WTC11 (cell line): ENCODE measurements at regions not wholly inside any gene's neighbourhood (a gene's known extent, or its start where the extent isn't known, plus 50 kb on each side); places are given as distances from the start of the nearest gene placed in this dataset.

ENCODE experiments used
- ATAC-seq: fragments of 200-7000 bp; cut with Tn5 transposase; 2 replicates; pipeline ENCODE4 v1.10.0; 2021; ENCODE audit warnings: mild to moderate bottlenecking, moderate library complexity
- CTCF ChIA-PET: fragments of 300-600 bp; sonication (Branson Sonifier 250); formaldehyde crosslinking; loops from one replicate; lab custom pipeline; 2021; ENCODE audit warnings: antibody characterized with exemption; lab: Charles Lee
- POLR2A ChIA-PET: fragments of 350-600 bp; sonication (Branson Sonifier 250); formaldehyde crosslinking; loops from one replicate; lab custom pipeline; 2021; ENCODE audit warnings: antibody characterized with exemption; lab: Charles Lee
- DNase-seq: peaks from one replicate; pipeline ENCODE4 v3.0.0; 2021; ENCODE audit warnings: low spot score
- H3K27ac Mint-ChIP-seq: 2 replicates; pipeline ENCODE4 v1.8.0; 2021; ENCODE audit warnings: mixed read lengths
- H3K27me3 Mint-ChIP-seq: 2 replicates; pipeline ENCODE4 v1.8.0; 2021; ENCODE audit warnings: low read depth, mild to moderate bottlenecking, moderate library complexity, mixed read lengths
- H3K36me3 Mint-ChIP-seq: 2 replicates; pipeline ENCODE4 v1.8.0; 2021; ENCODE audit warnings: mixed read lengths
- H3K4me1 Mint-ChIP-seq: 2 replicates; pipeline ENCODE4 v1.8.0; 2022; ENCODE audit warnings: mixed read lengths
- H3K4me3 Mint-ChIP-seq: 2 replicates; pipeline ENCODE4 v1.8.0; 2021; ENCODE audit warnings: mild to moderate bottlenecking, moderate library complexity, mixed read lengths
- H3K9me3 Mint-ChIP-seq: 2 replicates; pipeline ENCODE4 v1.8.0; 2021; ENCODE audit warnings: mixed read lengths
- CBFB ChIP-seq: sonication (generic); formaldehyde crosslinking; IDR thresholded peaks from 2 replicates; pipeline ENCODE4 v1.8.1; 2022; ENCODE audit warnings: mild to moderate bottlenecking, low read depth, missing genetic modification reagents
- CREB1 ChIP-seq: sonication (generic); formaldehyde crosslinking; IDR thresholded peaks from 2 replicates; pipeline ENCODE4 v1.8.0; 2023; ENCODE audit warnings: mild to moderate bottlenecking, missing genetic modification reagents
- ETV6 ChIP-seq: sonication (generic); formaldehyde crosslinking; IDR thresholded peaks from 2 replicates; pipeline ENCODE4 v1.8.1; 2022; ENCODE audit warnings: mild to moderate bottlenecking, missing genetic modification reagents
- FOXJ3 ChIP-seq: sonication (generic); formaldehyde crosslinking; IDR thresholded peaks from 2 replicates; pipeline ENCODE4 v1.9.0; 2021; ENCODE audit warnings: missing genetic modification reagents, mild to moderate bottlenecking, borderline replicate concordance
- FOXK1 ChIP-seq: sonication (generic); formaldehyde crosslinking; IDR thresholded peaks from 2 replicates; pipeline ENCODE4 v1.8.0; 2022; ENCODE audit warnings: mild to moderate bottlenecking, moderate library complexity, missing genetic modification reagents
- NR2C2 ChIP-seq: sonication (generic); formaldehyde crosslinking; IDR thresholded peaks from 2 replicates; pipeline ENCODE4 v1.8.0; 2022; ENCODE audit warnings: mild to moderate bottlenecking, missing genetic modification reagents
- PRRX2 ChIP-seq: fragments of 250-450 bp; sonication (Bioruptor Pico); IDR thresholded peaks from 2 replicates; pipeline ENCODE4 v1.8.0; 2021; ENCODE audit warnings: mild to moderate bottlenecking
- RORB ChIP-seq: fragments of 250-450 bp; sonication (Bioruptor Pico); IDR thresholded peaks from 2 replicates; pipeline ENCODE4 v1.9.0; 2021; ENCODE audit warnings: mild to moderate bottlenecking
- SMAD4 ChIP-seq: sonication (generic); formaldehyde crosslinking; IDR thresholded peaks from 2 replicates; pipeline ENCODE4 v1.8.0; 2022; ENCODE audit warnings: mild to moderate bottlenecking, missing genetic modification reagents
- SOX15 ChIP-seq: fragments of 250-450 bp; sonication (Bioruptor Pico); IDR thresholded peaks from 2 replicates; pipeline ENCODE4 v1.9.0; 2021; ENCODE audit warnings: mild to moderate bottlenecking
- TP53 ChIP-seq: sonication (generic); formaldehyde crosslinking; IDR thresholded peaks from 2 replicates; pipeline ENCODE4 v1.8.1; 2023; ENCODE audit warnings: mild to moderate bottlenecking, missing genetic modification reagents
- TF ChIP-seq, protein P1 (sequence below): sonication (generic); formaldehyde crosslinking; IDR thresholded peaks from 2 replicates; pipeline ENCODE4 v1.8.1; 2022; ENCODE audit warnings: missing genetic modification reagents, borderline replicate concordance
- TF ChIP-seq, protein P2 (sequence below): sonication (generic); formaldehyde crosslinking; IDR thresholded peaks from 2 replicates; pipeline ENCODE4 v1.8.1; 2022; ENCODE audit warnings: mild to moderate bottlenecking, missing genetic modification reagents, moderate library complexity, borderline replicate concordance
- TF ChIP-seq, protein P3 (sequence below): fragments of 250-450 bp; sonication (Bioruptor Pico); IDR thresholded peaks from 2 replicates; pipeline ENCODE4 v1.9.0; 2021; ENCODE audit warnings: mild to moderate bottlenecking
- TF ChIP-seq, protein P4 (sequence below): fragments of 250-450 bp; sonication (Bioruptor Pico); IDR thresholded peaks from 2 replicates; pipeline ENCODE4 v1.9.0; 2021; ENCODE audit warnings: mild to moderate bottlenecking, borderline replicate concordance
- TF ChIP-seq, protein P5 (sequence below): sonication (generic); formaldehyde crosslinking; IDR thresholded peaks from 2 replicates; pipeline ENCODE4 v1.8.0; 2022; ENCODE audit warnings: mild to moderate bottlenecking, missing genetic modification reagents
- TF ChIP-seq, protein P6 (sequence below): sonication (generic); formaldehyde crosslinking; conservative IDR thresholded peaks from 2 replicates; pipeline ENCODE4 v1.8.1; 2023; ENCODE audit warnings: mild to moderate bottlenecking, low read depth, missing genetic modification reagents, moderate library complexity

DNA sequence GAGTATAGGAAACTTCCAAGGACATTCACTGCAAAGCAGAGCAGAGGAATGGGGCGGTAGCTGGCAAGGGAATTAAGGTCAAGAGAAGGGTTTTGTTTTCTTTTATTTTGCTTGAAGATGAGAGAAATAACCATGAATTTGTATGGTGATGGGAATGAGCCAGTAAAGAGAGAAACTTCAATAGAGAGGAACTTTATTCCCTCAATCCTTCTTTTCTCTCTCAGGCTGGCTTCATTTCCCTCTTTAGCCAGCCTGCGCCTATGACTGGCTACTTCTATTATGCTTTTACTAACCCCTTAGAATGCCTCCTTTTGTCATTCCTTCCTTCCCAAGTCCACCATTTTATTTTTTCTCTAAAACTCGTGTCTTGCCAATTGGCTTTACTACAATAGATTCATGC lies 101.4 kb upstream of the CEP85L start (continued):
- TF ChIP-seq, protein P1, sequence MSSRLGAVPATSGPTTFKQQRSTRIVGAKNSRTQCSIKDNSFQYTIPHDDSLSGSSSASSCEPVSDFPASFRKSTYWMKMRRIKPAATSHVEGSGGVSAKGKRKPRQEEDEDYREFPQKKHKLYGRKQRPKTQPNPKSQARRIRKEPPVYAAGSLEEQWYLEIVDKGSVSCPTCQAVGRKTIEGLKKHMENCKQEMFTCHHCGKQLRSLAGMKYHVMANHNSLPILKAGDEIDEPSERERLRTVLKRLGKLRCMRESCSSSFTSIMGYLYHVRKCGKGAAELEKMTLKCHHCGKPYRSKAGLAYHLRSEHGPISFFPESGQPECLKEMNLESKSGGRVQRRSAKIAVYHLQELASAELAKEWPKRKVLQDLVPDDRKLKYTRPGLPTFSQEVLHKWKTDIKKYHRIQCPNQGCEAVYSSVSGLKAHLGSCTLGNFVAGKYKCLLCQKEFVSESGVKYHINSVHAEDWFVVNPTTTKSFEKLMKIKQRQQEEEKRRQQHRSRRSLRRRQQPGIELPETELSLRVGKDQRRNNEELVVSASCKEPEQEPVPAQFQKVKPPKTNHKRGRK (CRISPR knock-in tag): no peak
- TF ChIP-seq FOXJ3 (CRISPR knock-in tag) (no peak), SMAD4 (no peak)
- TF ChIP-seq, protein P2, sequence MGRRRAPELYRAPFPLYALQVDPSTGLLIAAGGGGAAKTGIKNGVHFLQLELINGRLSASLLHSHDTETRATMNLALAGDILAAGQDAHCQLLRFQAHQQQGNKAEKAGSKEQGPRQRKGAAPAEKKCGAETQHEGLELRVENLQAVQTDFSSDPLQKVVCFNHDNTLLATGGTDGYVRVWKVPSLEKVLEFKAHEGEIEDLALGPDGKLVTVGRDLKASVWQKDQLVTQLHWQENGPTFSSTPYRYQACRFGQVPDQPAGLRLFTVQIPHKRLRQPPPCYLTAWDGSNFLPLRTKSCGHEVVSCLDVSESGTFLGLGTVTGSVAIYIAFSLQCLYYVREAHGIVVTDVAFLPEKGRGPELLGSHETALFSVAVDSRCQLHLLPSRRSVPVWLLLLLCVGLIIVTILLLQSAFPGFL (CRISPR knock-in tag): no peak

DNA sequence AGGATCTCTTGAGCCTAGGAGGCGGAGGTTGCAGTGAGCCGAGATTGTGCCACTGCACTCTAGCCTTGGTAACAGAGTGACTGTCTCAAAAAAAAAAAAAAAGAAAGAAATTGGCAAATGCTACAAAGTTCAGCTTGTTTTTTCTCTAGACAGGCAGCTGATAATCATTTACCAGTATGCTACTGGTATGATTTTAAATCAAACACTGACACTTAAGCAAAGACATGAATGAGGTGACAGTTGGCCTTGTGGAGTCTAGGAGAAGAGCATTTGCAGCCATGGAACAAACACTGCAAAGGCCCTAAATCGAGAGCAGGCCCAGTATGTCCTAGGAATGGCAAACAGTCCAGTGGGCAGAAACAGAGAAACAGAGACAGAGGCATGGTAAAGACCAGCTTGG lies 99.7 kb upstream of the CEP85L start:
- TF ChIP-seq ETV6 (no peak), NR2C2 (CRISPR knock-in tag) (no peak), FOXK1 (CRISPR knock-in tag) (no peak), PRRX2 (CRISPR knock-in tag) (no peak), RORB (CRISPR knock-in tag) (no peak), SOX15 (CRISPR knock-in tag) (no peak), TP53 (CRISPR knock-in tag) (no peak), CBFB (CRISPR knock-in tag) (no peak), CREB1 (no peak)
- TF ChIP-seq, protein P3, sequence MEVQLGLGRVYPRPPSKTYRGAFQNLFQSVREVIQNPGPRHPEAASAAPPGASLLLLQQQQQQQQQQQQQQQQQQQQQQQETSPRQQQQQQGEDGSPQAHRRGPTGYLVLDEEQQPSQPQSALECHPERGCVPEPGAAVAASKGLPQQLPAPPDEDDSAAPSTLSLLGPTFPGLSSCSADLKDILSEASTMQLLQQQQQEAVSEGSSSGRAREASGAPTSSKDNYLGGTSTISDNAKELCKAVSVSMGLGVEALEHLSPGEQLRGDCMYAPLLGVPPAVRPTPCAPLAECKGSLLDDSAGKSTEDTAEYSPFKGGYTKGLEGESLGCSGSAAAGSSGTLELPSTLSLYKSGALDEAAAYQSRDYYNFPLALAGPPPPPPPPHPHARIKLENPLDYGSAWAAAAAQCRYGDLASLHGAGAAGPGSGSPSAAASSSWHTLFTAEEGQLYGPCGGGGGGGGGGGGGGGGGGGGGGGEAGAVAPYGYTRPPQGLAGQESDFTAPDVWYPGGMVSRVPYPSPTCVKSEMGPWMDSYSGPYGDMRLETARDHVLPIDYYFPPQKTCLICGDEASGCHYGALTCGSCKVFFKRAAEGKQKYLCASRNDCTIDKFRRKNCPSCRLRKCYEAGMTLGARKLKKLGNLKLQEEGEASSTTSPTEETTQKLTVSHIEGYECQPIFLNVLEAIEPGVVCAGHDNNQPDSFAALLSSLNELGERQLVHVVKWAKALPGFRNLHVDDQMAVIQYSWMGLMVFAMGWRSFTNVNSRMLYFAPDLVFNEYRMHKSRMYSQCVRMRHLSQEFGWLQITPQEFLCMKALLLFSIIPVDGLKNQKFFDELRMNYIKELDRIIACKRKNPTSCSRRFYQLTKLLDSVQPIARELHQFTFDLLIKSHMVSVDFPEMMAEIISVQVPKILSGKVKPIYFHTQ (CRISPR knock-in tag): no peak
- TF ChIP-seq, protein P4, sequence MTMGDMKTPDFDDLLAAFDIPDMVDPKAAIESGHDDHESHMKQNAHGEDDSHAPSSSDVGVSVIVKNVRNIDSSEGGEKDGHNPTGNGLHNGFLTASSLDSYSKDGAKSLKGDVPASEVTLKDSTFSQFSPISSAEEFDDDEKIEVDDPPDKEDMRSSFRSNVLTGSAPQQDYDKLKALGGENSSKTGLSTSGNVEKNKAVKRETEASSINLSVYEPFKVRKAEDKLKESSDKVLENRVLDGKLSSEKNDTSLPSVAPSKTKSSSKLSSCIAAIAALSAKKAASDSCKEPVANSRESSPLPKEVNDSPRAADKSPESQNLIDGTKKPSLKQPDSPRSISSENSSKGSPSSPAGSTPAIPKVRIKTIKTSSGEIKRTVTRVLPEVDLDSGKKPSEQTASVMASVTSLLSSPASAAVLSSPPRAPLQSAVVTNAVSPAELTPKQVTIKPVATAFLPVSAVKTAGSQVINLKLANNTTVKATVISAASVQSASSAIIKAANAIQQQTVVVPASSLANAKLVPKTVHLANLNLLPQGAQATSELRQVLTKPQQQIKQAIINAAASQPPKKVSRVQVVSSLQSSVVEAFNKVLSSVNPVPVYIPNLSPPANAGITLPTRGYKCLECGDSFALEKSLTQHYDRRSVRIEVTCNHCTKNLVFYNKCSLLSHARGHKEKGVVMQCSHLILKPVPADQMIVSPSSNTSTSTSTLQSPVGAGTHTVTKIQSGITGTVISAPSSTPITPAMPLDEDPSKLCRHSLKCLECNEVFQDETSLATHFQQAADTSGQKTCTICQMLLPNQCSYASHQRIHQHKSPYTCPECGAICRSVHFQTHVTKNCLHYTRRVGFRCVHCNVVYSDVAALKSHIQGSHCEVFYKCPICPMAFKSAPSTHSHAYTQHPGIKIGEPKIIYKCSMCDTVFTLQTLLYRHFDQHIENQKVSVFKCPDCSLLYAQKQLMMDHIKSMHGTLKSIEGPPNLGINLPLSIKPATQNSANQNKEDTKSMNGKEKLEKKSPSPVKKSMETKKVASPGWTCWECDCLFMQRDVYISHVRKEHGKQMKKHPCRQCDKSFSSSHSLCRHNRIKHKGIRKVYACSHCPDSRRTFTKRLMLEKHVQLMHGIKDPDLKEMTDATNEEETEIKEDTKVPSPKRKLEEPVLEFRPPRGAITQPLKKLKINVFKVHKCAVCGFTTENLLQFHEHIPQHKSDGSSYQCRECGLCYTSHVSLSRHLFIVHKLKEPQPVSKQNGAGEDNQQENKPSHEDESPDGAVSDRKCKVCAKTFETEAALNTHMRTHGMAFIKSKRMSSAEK (CRISPR knock-in tag): no peak
- TF ChIP-seq, protein P5, sequence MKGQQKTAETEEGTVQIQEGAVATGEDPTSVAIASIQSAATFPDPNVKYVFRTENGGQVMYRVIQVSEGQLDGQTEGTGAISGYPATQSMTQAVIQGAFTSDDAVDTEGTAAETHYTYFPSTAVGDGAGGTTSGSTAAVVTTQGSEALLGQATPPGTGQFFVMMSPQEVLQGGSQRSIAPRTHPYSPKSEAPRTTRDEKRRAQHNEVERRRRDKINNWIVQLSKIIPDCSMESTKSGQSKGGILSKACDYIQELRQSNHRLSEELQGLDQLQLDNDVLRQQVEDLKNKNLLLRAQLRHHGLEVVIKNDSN (CRISPR knock-in tag): no peak
- TF ChIP-seq, protein P6, sequence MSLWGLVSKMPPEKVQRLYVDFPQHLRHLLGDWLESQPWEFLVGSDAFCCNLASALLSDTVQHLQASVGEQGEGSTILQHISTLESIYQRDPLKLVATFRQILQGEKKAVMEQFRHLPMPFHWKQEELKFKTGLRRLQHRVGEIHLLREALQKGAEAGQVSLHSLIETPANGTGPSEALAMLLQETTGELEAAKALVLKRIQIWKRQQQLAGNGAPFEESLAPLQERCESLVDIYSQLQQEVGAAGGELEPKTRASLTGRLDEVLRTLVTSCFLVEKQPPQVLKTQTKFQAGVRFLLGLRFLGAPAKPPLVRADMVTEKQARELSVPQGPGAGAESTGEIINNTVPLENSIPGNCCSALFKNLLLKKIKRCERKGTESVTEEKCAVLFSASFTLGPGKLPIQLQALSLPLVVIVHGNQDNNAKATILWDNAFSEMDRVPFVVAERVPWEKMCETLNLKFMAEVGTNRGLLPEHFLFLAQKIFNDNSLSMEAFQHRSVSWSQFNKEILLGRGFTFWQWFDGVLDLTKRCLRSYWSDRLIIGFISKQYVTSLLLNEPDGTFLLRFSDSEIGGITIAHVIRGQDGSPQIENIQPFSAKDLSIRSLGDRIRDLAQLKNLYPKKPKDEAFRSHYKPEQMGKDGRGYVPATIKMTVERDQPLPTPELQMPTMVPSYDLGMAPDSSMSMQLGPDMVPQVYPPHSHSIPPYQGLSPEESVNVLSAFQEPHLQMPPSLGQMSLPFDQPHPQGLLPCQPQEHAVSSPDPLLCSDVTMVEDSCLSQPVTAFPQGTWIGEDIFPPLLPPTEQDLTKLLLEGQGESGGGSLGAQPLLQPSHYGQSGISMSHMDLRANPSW (CRISPR knock-in tag): no peak
- Mint-ChIP-seq H3K36me3 (no peaks in the 10 kb centered on the region), H3K9me3 (no peaks in the 10 kb centered on the region), H3K27ac (no peak overlapping the region), H3K4me1 (peaks cover 26% of the 10 kb centered on the region), H3K27me3 (no peaks in the 10 kb centered on the region; the same call in 1 of the 2 replicates), H3K4me3 (no peak overlapping the region)
- POLR2A ChIA-PET: no interaction called here
- ATAC-seq: no peak
- CTCF ChIA-PET: no interaction called here
- no peak for DNase-seq
